Kidney (tissue), 13 donors: ENCODE measurements at regions not wholly inside any gene's neighbourhood (a gene's known extent, or its start where the extent isn't known, plus 50 kb on each side); places are given as distances from the start of the nearest gene placed in this dataset.
A peak's percentile ranks its signal among the peaks of the same experiment; 100 is the strongest.

Source experiments
- DNase-seq, 5 donors: peaks; one replicate each; pipeline ENCODE4 v3.0.0-alpha.2; 2013 to 2020
- FAIRE-seq: peaks from 2 replicates; lab custom pipeline; 2012; peaks lifted over from hg19 to GRCh38; lab: Jason Lieb, UNC
- H3K27ac ChIP-seq, 2 donors: one replicate each; pipeline ENCODE4 v1.7.0; 2013; ENCODE audit warnings: low read depth in 2 of 2, low read length in 2 of 2, inconsistent platforms in 1 of 2
- H3K27me3 ChIP-seq: one replicate; pipeline ENCODE4 v1.7.1; 2013; ENCODE audit warnings: low read length, inconsistent platforms; ENCODE audit not compliant: control insufficient read depth, insufficient read depth
- H3K36me3 ChIP-seq, 3 donors: one replicate each; pipeline versions ENCODE4 v1.7.0 to v1.7.1; 2013; ENCODE audit warnings: low read length in 3 of 3, control low read depth in 1 of 3, inconsistent platforms in 1 of 3; ENCODE audit not compliant: insufficient read depth in 3 of 3, control insufficient read depth in 2 of 3
- H3K4me1 ChIP-seq, 3 donors: one replicate each; pipeline versions ENCODE4 v1.7.0 to v1.7.1; 2013; ENCODE audit warnings: low read length in 3 of 3, inconsistent platforms in 1 of 3, low read depth in 1 of 3; ENCODE audit not compliant: control insufficient read depth in 2 of 3, insufficient read depth in 2 of 3
- H3K4me3 ChIP-seq, 3 donors: one replicate each; pipeline versions ENCODE4 v1.7.0 to v1.8.1; 2013; ENCODE audit warnings: low read length in 3 of 3, control low read depth in 1 of 3, inconsistent platforms in 1 of 3
- H3K9ac ChIP-seq, 3 donors: one replicate each; pipeline versions ENCODE4 v1.7.0 to v1.7.1; 2013; ENCODE audit warnings: low read length in 3 of 3, control low read depth in 1 of 3, inconsistent platforms in 1 of 3
- H3K9me3 ChIP-seq, 3 donors: one replicate each; pipeline versions ENCODE4 v1.7.0 to v1.7.1; 2013; ENCODE audit warnings: low read length in 3 of 3, control low read depth in 1 of 3, inconsistent platforms in 1 of 3; ENCODE audit not compliant: control insufficient read depth in 2 of 3, insufficient read depth in 1 of 3
- intact Hi-C: fragments of 100-400 bp; cut with DNase I; formaldehyde crosslinking; loops from one replicate; pipeline ENCODE4 v1.11.1; 2022
- TF ChIP-seq, protein P1 (sequence below): IDR thresholded peaks from 3 replicates; pipeline ENCODE4 v1.5.1; 2012; ENCODE audit warnings: mild to moderate bottlenecking, moderate library complexity, borderline replicate concordance; ENCODE audit not compliant: insufficient read depth; ENCODE audit errors: extremely low read depth
- donor health status: control.
- donor health status: control.
- donor health status: control.
- donor health status: control.
- donor health status: control.
- donor health status: DM: yes; HTN: yes; CAD: no.
- donor health status: Normal renal cell carcinoma (clear cell type).

DNA sequence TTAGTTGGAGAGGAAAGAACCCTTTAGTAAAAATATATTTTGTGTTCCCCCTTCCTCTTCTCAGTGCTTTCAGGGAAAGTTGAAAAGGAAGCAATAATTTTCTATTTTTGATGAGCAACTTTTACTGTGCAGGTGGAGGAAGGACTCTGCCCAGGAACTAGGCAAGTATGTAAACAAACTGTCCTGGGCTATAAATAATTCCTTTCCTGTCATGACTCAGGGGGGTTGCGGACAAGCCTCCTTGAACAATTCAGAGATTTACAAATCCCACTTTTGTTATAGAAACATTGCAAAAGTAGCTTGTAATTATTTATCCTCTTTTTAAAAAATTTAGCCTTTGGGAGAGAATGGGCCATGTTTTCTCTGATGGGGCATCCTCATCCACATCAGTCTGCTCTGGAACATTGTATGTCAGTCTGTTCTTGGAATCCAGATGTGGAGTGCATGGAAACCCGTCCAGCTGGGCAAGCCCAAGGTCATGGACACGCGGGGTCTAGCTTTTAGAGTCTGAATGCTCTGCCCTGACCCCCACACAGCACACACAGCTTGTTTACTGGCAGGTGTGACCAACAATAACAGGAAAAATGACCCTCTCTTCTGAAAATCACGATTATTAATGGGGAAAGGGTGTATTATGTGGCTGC lies 127.6 kb downstream of the GADD45G start:
- H3K4me1 ChIP-seq, result peaks cover 0 to 14% (median 0%) of the 10 kb centered on the region in 3 donors
- H3K27me3 ChIP-seq, result no peaks in the 10 kb centered on the region
- FAIRE-seq, result no peak
- no peak overlapping the region for H3K4me3 ChIP-seq
- H3K9me3 ChIP-seq, result no peaks in the 10 kb centered on the region
- intact Hi-C loops, result no loop called here
- TF ChIP-seq, protein P1, sequence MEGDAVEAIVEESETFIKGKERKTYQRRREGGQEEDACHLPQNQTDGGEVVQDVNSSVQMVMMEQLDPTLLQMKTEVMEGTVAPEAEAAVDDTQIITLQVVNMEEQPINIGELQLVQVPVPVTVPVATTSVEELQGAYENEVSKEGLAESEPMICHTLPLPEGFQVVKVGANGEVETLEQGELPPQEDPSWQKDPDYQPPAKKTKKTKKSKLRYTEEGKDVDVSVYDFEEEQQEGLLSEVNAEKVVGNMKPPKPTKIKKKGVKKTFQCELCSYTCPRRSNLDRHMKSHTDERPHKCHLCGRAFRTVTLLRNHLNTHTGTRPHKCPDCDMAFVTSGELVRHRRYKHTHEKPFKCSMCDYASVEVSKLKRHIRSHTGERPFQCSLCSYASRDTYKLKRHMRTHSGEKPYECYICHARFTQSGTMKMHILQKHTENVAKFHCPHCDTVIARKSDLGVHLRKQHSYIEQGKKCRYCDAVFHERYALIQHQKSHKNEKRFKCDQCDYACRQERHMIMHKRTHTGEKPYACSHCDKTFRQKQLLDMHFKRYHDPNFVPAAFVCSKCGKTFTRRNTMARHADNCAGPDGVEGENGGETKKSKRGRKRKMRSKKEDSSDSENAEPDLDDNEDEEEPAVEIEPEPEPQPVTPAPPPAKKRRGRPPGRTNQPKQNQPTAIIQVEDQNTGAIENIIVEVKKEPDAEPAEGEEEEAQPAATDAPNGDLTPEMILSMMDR, result no peak
- no peaks in the 10 kb centered on the region for H3K36me3 ChIP-seq
- H3K9ac ChIP-seq, result no peak overlapping the region
- H3K27ac ChIP-seq, result no peak overlapping the region
- DNase-seq, result peak in 3 of 5 donors; percentile 26 to 59 (median 53)

DNA sequence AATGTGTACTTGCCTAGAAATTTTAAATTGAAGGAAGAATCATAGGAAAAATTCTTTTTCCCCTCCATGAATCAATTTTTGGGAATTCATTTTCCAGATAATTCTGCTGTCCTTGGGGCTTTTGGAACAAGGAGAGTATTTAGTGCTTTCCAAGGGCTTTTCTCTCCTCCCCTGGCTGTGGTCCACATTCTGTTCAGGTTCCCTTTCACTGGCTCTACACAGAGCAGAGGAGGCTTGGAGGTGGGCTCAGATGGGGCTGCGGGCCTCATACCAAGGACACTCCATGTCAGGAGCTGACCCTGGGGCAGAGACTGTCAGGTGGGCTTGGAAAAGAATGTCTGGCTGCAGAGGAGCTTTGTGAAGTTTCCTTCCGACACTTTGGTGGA lies 128.1 kb downstream of the GADD45G start:
- intact Hi-C loops, result no loop called here
- no peak for FAIRE-seq

DNA sequence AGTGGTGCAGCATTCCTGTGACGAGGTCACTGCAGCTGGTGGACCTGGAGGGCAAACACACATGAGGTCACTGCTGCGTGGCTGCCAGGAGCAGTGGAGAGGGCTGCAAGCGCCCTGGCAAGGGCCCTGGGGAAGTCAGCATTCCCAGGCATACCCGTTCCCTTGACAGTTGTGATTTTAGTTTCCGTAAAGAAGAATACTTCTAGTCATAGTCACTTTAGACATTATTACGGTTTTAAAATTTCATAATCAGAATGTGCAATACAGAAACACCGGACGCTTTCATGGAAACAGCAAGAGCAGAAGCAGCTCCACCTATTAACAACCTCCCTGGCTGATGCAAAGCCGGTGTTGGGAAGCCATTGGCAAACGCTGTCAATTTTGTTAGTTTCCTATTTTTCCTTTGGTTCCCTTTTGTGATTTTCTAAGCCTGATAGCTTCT lies 129.8 kb downstream of the GADD45G start:
- H3K9me3 ChIP-seq, result no peaks in the 10 kb centered on the region
- H3K27ac ChIP-seq, result no peak overlapping the region
- intact Hi-C loops, result no loop called here
- H3K4me3 ChIP-seq, result no peak overlapping the region
- no peak overlapping the region for H3K9ac ChIP-seq
- FAIRE-seq (no peak), DNase-seq (peak in 1 of 5 donors; percentile 14)
- TF ChIP-seq, protein P1, result no peak
- H3K36me3 ChIP-seq, result no peaks in the 10 kb centered on the region
- H3K4me1 ChIP-seq, result peaks cover 0 to 14% (median 0%) of the 10 kb centered on the region in 3 donors
- H3K27me3 ChIP-seq, result no peaks in the 10 kb centered on the region

More for the DNA sequence above, 128.1 kb downstream of the GADD45G start:
- Histone ChIP-seq H3K36me3 (no peaks in the 10 kb centered on the region), H3K4me3 (no peak overlapping the region), H3K27ac (no peak overlapping the region), H3K9me3 (no peaks in the 10 kb centered on the region), H3K4me1 (peaks cover 0 to 14% (median 0%) of the 10 kb centered on the region in 3 donors), H3K9ac (no peak overlapping the region), H3K27me3 (no peaks in the 10 kb centered on the region)
- TF ChIP-seq, protein P1, result no peak
- DNase-seq, result no peak
